ENCODE measurements at regions not wholly inside any gene's neighbourhood (a gene's known extent, or its start where the extent isn't known, plus 50 kb on each side); places are given as distances from the start of the nearest gene placed in this dataset.

DNA sequence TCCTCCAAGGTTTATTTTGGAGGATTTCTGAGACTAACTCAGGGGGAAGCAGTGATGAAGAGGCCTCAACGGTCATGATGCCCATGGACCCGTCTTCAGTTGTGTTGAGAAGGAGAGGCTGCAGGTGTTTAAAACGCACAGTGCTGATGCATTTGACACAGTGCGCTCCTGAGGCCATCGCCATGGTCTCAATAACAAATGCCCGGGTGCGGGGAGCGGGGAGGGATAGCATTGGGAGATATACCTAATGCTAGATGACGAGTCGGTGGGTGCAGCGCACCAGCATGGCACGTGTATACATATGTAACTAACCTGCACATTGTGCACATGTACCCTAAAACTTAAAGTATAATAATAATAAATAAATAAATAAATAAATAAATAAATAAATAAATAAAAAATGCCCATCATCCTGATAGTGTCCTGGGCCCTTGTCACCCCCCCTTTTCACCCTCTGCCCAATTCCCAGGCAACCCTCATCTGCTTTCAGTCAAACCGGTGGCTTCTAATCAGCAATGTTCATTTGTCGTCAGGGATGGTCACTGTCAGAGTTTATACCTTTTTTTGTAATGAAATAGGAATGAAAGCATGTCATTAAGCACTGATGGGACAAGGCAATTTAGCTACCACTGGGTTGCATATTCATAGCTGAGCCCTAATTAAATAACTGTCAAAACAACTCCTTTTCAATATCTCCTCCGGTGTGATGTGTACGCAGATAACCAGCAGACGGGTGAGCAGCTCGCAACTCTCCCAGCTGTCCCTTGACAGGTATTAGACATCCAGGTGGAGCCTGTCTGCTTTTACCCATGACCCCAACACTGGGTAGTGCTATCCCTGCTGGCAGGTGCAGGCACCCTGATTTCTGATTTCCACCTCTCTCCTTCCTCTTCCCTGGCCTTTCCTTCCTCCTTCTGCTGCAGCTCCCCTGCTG, 95.9 kb downstream of the KCNF1 start:
- H3K27me3 Mint-ChIP-seq (ENCODE audit: low read depth, poor library complexity): peaks cover 6% of the 10 kb centered on the region
- no peaks in the 10 kb centered on the region for H3K36me3 Mint-ChIP-seq (ENCODE audit: low read depth)
- DNase-seq: no peak
- peaks cover 8% of the 10 kb centered on the region for H3K4me1 Mint-ChIP-seq
- peaks cover 19% of the 10 kb centered on the region for H3K9me3 Mint-ChIP-seq
- no peak overlapping the region for H3K4me3 Mint-ChIP-seq
- no peak overlapping the region for H3K27ac Mint-ChIP-seq
- TF ChIP-seq CTCF (IDR thresholded peaks at IDR 0.05): no peak

- Mint-ChIP-seq H3K27ac (no peak overlapping the region), H3K27me3 (ENCODE audit: low read depth, poor library complexity) (peaks cover 8% of the 10 kb centered on the region), H3K9me3 (peaks cover 20% of the 10 kb centered on the region), H3K36me3 (ENCODE audit: low read depth) (no peaks in the 10 kb centered on the region), H3K4me3 (no peak overlapping the region), H3K4me1 (peaks cover 8% of the 10 kb centered on the region)
- no peak for TF ChIP-seq CTCF (IDR thresholded peaks at IDR 0.05)
- no peak for DNase-seq
Observed at GRCh38 chr2:11008773-11009172, 97.0 kb downstream of the KCNF1 start.

DNA sequence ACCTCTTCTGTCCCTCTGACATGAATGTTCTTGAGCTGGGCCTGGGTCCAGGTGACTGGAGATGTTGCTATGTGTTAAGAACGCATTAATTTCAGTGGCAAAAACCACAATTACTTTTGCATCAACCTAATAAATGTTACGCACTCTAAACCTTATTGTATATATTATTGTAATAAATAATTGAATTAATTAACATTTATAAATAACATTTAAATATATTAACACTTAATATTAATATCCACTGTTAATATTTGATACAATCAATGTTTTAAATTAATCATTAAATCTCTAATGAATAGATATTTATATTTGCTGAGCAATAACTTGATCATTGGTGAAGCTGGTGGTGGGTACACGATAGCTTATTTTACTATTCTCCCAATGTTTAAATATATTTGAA, 97.4 kb downstream of the KCNF1 start:
- no peak overlapping the region for H3K4me3 Mint-ChIP-seq
- H3K36me3 Mint-ChIP-seq (ENCODE audit: low read depth): no peaks in the 10 kb centered on the region
- H3K9me3 Mint-ChIP-seq: peaks cover 20% of the 10 kb centered on the region
- peaks cover 8% of the 10 kb centered on the region for H3K4me1 Mint-ChIP-seq
- H3K27me3 Mint-ChIP-seq (ENCODE audit: low read depth, poor library complexity): peaks cover 8% of the 10 kb centered on the region
- TF ChIP-seq CTCF (IDR thresholded peaks at IDR 0.05): no peak
- no peak for DNase-seq
- no peak overlapping the region for H3K27ac Mint-ChIP-seq

- Mint-ChIP-seq H3K9me3 (peaks cover 20% of the 10 kb centered on the region), H3K4me3 (no peak overlapping the region)
Observed at GRCh38 chr2:11009891-11010290, 98.2 kb downstream of the KCNF1 start.

DNA sequence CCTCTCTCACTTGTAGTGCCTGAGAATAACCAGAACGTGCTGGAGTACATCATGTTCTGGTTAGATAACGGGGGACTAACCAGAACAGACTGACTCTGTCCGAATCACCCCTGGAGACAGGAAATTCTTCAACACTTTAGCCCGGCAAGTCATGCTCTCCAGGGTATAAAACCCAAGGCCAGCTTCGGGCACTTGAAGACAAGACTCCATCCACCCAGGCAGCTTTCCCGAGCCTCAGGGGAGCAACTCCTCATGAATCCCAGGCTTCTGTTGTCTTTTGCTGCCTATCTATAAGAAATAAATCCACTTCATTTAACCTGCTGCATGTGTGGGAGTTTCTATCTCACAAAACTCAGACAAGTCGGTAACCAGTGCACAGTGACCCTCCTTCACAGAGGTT, 99.6 kb downstream of the KCNF1 start:
- Mint-ChIP-seq H3K27ac (no peak overlapping the region), H3K27me3 (ENCODE audit: low read depth, poor library complexity) (peaks cover 10% of the 10 kb centered on the region), H3K4me1 (peaks cover 8% of the 10 kb centered on the region), H3K36me3 (ENCODE audit: low read depth) (no peaks in the 10 kb centered on the region), H3K9me3 (peaks cover 20% of the 10 kb centered on the region), H3K4me3 (no peak overlapping the region)
- DNase-seq: no peak
- TF ChIP-seq CTCF (IDR thresholded peaks at IDR 0.05): no peak

More at GRCh38 chr2:11009891-11010290, 98.2 kb downstream of the KCNF1 start:
- Mint-ChIP-seq H3K27me3 (ENCODE audit: low read depth, poor library complexity) (peaks cover 8% of the 10 kb centered on the region), H3K36me3 (ENCODE audit: low read depth) (no peaks in the 10 kb centered on the region), H3K27ac (no peak overlapping the region), H3K4me1 (peaks cover 8% of the 10 kb centered on the region)
- DNase-seq: no peak
- no peak for TF ChIP-seq CTCF (IDR thresholded peaks at IDR 0.05)
